ENCODE measurements at regions not wholly inside any gene's neighbourhood (a gene's known extent, or its start where the extent isn't known, plus 50 kb on each side); places are given as distances from the start of the nearest gene placed in this dataset.

- POLR2A ChIA-PET: no interaction called here
- no peaks in the 10 kb centered on the region for H3K4me1 Mint-ChIP-seq
- TF ChIP-seq RELA (CRISPR knock-in tag; IDR thresholded peaks at IDR 0.05; ENCODE audit: borderline replicate concordance) (no peak), ZNF512 (CRISPR knock-in tag; IDR thresholded peaks at IDR 0.05; ENCODE audit: borderline replicate concordance) (no peak), TEAD4 (CRISPR knock-in tag; IDR thresholded peaks at IDR 0.05) (no peak), ATF6 (CRISPR knock-in tag; IDR thresholded peaks at IDR 0.05) (no peak), GRHL2 (CRISPR knock-in tag; IDR thresholded peaks at IDR 0.05; ENCODE audit: insufficient replicate concordance, severe bottlenecking) (no peak), ZNF138 (CRISPR knock-in tag; conservative IDR thresholded peaks at IDR 0.05) (no peak), TP53 (CRISPR knock-in tag; IDR thresholded peaks at IDR 0.05) (no peak), SP1 (CRISPR knock-in tag; conservative IDR thresholded peaks at IDR 0.05) (no peak), ZNF219 (CRISPR knock-in tag; IDR thresholded peaks at IDR 0.05; ENCODE audit: borderline replicate concordance) (no peak), NR2C2 (CRISPR knock-in tag; IDR thresholded peaks at IDR 0.05) (no peak)
- TF ChIP-seq, protein P1, sequence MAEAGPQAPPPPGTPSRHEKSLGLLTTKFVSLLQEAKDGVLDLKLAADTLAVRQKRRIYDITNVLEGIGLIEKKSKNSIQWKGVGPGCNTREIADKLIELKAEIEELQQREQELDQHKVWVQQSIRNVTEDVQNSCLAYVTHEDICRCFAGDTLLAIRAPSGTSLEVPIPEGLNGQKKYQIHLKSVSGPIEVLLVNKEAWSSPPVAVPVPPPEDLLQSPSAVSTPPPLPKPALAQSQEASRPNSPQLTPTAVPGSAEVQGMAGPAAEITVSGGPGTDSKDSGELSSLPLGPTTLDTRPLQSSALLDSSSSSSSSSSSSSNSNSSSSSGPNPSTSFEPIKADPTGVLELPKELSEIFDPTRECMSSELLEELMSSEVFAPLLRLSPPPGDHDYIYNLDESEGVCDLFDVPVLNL (CRISPR knock-in tag; IDR thresholded peaks at IDR 0.05; ENCODE audit: borderline replicate concordance, low read depth): no peak
- no peaks in the 10 kb centered on the region for H3K27me3 Mint-ChIP-seq (ENCODE audit: low read depth)
- DNase-seq (ENCODE audit: low spot score): no peak
- H3K36me3 Mint-ChIP-seq: peaks cover 8% of the 10 kb centered on the region
- H3K4me3 Mint-ChIP-seq: no peak overlapping the region
- H3K9me3 Mint-ChIP-seq: peaks cover 10% of the 10 kb centered on the region
- no peak for ATAC-seq
- H3K27ac Mint-ChIP-seq: no peak overlapping the region
- CTCF ChIA-PET: no interaction called here
Measured at GRCh38 chr3:110006913-110007312, 669.6 kb upstream of the DPPA4 start.

DNA sequence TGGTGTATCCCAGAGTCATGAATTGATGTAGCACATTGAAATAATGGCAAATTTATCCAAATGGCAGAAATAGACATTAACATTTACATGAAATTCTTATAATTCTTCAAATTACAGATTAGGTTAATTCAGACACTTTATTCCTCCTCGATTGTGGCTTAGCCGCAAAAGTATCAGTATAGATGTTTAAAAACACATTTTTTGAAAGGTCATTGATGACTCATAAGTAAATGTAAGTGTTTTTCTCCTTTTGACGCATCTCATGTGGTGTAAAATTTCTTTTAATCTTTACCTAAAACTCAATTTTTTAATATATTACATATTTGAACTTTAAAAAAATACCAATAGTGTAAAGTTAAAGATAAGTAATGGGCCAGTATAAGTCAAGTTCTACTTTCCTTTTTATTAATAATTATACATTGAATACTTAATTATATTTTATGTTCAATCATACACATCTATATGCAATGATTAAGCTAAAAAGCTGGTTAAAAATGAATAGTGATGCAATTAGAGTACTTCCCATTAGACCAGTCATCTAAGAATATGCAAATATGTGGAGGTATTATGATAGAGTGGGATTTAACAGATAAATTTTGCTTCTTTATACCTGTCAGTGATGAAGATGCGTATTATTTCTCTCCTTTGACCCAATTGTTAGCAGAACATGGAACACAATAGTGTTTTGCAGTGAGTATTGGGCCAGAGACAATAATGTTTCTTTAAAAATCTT, 678.1 kb upstream of the DPPA4 start:
- H3K4me1 Mint-ChIP-seq: peaks cover 44% of the 10 kb centered on the region
- H3K4me3 Mint-ChIP-seq: no peak overlapping the region
- POLR2A ChIA-PET: no interaction called here
- no peak overlapping the region for H3K27ac Mint-ChIP-seq
- no peak for DNase-seq (ENCODE audit: low spot score)
- no peaks in the 10 kb centered on the region for H3K27me3 Mint-ChIP-seq (ENCODE audit: low read depth)
- CTCF ChIA-PET: no interaction called here
- no peak for TF ChIP-seq ZNF121 (CRISPR knock-in tag; IDR thresholded peaks at IDR 0.05)
- TF ChIP-seq TCF7 (CRISPR knock-in tag; IDR thresholded peaks at IDR 0.05; ENCODE audit: low read depth): no peak
- TF ChIP-seq, protein P2, sequence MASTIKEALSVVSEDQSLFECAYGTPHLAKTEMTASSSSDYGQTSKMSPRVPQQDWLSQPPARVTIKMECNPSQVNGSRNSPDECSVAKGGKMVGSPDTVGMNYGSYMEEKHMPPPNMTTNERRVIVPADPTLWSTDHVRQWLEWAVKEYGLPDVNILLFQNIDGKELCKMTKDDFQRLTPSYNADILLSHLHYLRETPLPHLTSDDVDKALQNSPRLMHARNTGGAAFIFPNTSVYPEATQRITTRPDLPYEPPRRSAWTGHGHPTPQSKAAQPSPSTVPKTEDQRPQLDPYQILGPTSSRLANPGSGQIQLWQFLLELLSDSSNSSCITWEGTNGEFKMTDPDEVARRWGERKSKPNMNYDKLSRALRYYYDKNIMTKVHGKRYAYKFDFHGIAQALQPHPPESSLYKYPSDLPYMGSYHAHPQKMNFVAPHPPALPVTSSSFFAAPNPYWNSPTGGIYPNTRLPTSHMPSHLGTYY (CRISPR knock-in tag; IDR thresholded peaks at IDR 0.05): no peak
- no peak for TF ChIP-seq JAZF1 (CRISPR knock-in tag; IDR thresholded peaks at IDR 0.05)
- TF ChIP-seq IRF2 (CRISPR knock-in tag; IDR thresholded peaks at IDR 0.05; ENCODE audit: borderline replicate concordance, low read depth): no peak
- no peak for TF ChIP-seq MXD4 (CRISPR knock-in tag; IDR thresholded peaks at IDR 0.05; ENCODE audit: borderline replicate concordance)
- no peak for TF ChIP-seq ZNF396 (CRISPR knock-in tag; IDR thresholded peaks at IDR 0.05; ENCODE audit: borderline replicate concordance)
- no peak for TF ChIP-seq KAT7 (CRISPR knock-in tag; IDR thresholded peaks at IDR 0.05; ENCODE audit: borderline replicate concordance)
- H3K9me3 Mint-ChIP-seq: peaks cover 10% of the 10 kb centered on the region
- ATAC-seq: no peak
- peaks cover 11% of the 10 kb centered on the region; the same call in 1 of the 2 replicates for H3K36me3 Mint-ChIP-seq

Data from WTC11 (cell line).